ENCODE measurements at regions not wholly inside any gene's neighbourhood (a gene's known extent, or its start where the extent isn't known, plus 50 kb on each side); places are given as distances from the start of the nearest gene placed in this dataset.

DNA sequence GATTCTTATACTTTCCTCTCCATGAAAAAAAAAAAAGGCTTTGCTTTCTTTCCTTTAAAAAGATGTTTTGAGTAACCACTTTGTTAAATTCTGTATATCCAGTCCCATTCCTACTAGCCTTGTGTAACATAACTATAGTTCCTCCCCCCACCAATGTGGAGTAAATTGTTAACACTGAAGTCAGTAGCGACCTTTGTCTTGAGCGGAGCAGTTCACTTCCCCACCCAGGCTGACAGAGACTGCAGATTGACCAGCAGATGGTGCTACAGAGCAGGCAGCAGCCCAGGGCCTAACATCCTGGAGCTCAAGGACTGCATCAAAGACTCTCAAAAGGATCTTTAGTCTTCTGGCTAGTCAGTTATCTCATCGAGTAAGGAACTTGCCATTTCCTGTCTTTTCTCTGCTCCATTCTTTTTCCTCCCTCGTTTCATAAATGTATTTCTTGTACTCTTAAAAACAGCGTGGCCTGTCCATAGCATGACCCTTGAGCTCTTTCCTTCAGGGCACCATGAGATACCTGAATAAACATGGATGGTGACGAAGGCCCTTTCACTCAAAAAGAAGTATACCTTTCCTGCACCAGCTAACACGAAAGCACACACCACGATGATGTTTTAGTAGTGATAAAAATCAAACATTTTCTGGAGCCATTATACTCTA lies 503.5 kb upstream of the PKN2 start:
- no peaks in the 10 kb centered on the region for H3K79me2 ChIP-seq (ENCODE audit: insufficient read depth, low read length)
- no peak overlapping the region for H3K4me2 ChIP-seq (ENCODE audit: low read length)
- H2AFZ ChIP-seq (ENCODE audit: low read depth, low read length): no peak overlapping the region
- no peak overlapping the region for H3K27ac Mint-ChIP-seq (ENCODE audit: unreplicated experiment)
- H3K9me3 ChIP-seq (ENCODE audit: insufficient read depth, low read depth, low read length): no peaks in the 10 kb centered on the region
- DNase-seq (ENCODE audit: low read depth) (peak; percentile 61), FAIRE-seq (peak; percentile 73)
- H4K20me1 ChIP-seq (ENCODE audit: insufficient read depth, low read length): no peaks in the 10 kb centered on the region
- H3K9ac ChIP-seq (ENCODE audit: low read length): no peak overlapping the region
- peaks cover 9% of the 10 kb centered on the region for H3K4me1 Mint-ChIP-seq (ENCODE audit: low read depth, unreplicated experiment)
- peaks cover 9% of the 10 kb centered on the region for H3K4me1 ChIP-seq (ENCODE audit: insufficient read depth, low read length)
- no peak overlapping the region for H3K27ac ChIP-seq (ENCODE audit: low read depth, low read length)
- H3K36me3 Mint-ChIP-seq (ENCODE audit: low read depth, unreplicated experiment): no peaks in the 10 kb centered on the region
- H3K27me3 ChIP-seq (ENCODE audit: insufficient read depth, low read length): no peaks in the 10 kb centered on the region
- no peak overlapping the region for H3K4me3 ChIP-seq (ENCODE audit: insufficient read depth, low read depth, low read length)
- TF ChIP-seq, protein P1, sequence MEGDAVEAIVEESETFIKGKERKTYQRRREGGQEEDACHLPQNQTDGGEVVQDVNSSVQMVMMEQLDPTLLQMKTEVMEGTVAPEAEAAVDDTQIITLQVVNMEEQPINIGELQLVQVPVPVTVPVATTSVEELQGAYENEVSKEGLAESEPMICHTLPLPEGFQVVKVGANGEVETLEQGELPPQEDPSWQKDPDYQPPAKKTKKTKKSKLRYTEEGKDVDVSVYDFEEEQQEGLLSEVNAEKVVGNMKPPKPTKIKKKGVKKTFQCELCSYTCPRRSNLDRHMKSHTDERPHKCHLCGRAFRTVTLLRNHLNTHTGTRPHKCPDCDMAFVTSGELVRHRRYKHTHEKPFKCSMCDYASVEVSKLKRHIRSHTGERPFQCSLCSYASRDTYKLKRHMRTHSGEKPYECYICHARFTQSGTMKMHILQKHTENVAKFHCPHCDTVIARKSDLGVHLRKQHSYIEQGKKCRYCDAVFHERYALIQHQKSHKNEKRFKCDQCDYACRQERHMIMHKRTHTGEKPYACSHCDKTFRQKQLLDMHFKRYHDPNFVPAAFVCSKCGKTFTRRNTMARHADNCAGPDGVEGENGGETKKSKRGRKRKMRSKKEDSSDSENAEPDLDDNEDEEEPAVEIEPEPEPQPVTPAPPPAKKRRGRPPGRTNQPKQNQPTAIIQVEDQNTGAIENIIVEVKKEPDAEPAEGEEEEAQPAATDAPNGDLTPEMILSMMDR (IDR thresholded peaks at IDR 0.05; ENCODE audit: insufficient read depth, low read depth, low read length): peak; percentile 96
- no peak for TF ChIP-seq EZH2 (IDR thresholded peaks at IDR 0.05; ENCODE audit: insufficient read depth, low read length)
- H3K27me3 Mint-ChIP-seq (ENCODE audit: low read depth, unreplicated experiment): no peaks in the 10 kb centered on the region
- no peak overlapping the region for H3K4me3 Mint-ChIP-seq (ENCODE audit: unreplicated experiment)
- no peaks in the 10 kb centered on the region for H3K9me3 Mint-ChIP-seq (ENCODE audit: unreplicated experiment)
- H3K36me3 ChIP-seq (ENCODE audit: insufficient read depth, low read length): no peaks in the 10 kb centered on the region

DNA sequence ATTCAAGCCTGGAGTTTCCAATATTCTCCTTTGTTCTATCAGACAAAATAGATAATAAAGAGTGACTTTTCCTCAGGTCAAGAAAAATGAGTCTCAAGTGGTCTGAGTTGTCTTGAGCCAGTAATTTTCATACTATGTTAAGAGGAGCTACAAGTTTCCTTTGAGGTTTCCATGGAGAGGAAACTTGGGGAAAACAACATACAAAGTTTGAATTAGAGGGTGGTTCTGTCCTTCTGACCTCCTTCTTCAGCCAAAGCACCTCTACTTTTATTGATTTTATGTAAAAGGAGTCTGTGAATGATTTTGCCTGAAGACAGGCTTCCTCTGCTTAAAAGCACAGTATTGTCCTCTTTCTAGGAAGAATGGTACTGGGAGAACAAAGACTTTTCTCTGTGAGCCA lies 497.2 kb upstream of the PKN2 start:
- Mint-ChIP-seq H3K9me3 (ENCODE audit: unreplicated experiment) (no peaks in the 10 kb centered on the region), H3K4me3 (ENCODE audit: unreplicated experiment) (no peak overlapping the region), H3K36me3 (ENCODE audit: low read depth, unreplicated experiment) (no peaks in the 10 kb centered on the region), H3K27ac (ENCODE audit: unreplicated experiment) (no peak overlapping the region), H3K4me1 (ENCODE audit: low read depth, unreplicated experiment) (no peaks in the 10 kb centered on the region), H3K27me3 (ENCODE audit: low read depth, unreplicated experiment) (no peaks in the 10 kb centered on the region)
- Histone ChIP-seq H3K4me3 (ENCODE audit: insufficient read depth, low read depth, low read length) (no peak overlapping the region), H3K27me3 (ENCODE audit: insufficient read depth, low read length) (no peaks in the 10 kb centered on the region), H3K9ac (ENCODE audit: low read length) (no peak overlapping the region), H3K79me2 (ENCODE audit: insufficient read depth, low read length) (no peaks in the 10 kb centered on the region), H4K20me1 (ENCODE audit: insufficient read depth, low read length) (no peaks in the 10 kb centered on the region), H3K27ac (ENCODE audit: low read depth, low read length) (no peak overlapping the region), H3K4me1 (ENCODE audit: insufficient read depth, low read length) (no peaks in the 10 kb centered on the region), H3K4me2 (ENCODE audit: low read length) (no peak overlapping the region), H3K36me3 (ENCODE audit: insufficient read depth, low read length) (no peaks in the 10 kb centered on the region), H3K9me3 (ENCODE audit: insufficient read depth, low read depth, low read length) (no peaks in the 10 kb centered on the region), H2AFZ (ENCODE audit: low read depth, low read length) (no peak overlapping the region)
- no peak for TF ChIP-seq EZH2 (IDR thresholded peaks at IDR 0.05; ENCODE audit: insufficient read depth, low read length)
- TF ChIP-seq, protein P1 (IDR thresholded peaks at IDR 0.05; ENCODE audit: insufficient read depth, low read depth, low read length): no peak
- no peak for FAIRE-seq
- DNase-seq (ENCODE audit: low read depth): no peak

DNA sequence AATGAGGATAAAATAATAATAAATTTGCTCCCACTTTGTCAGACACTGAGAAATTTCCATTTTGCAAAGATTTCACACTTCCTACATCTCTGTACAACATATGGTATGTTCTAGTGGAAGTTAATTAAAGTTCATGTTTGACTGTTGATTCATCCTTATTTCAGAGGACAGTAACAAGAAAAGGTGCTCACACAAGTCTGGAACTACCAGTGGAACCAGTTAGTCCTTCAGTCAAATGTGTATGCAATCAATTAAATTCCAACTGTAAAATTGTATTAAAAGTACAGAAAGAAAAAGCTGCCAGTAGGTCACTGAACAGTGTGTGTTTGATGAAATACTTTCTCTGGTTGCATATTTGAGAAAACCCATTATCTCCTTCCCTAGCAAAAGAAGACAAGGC lies 496.0 kb upstream of the PKN2 start:
- Histone ChIP-seq H4K20me1 (ENCODE audit: insufficient read depth, low read length) (no peaks in the 10 kb centered on the region), H3K9me3 (ENCODE audit: insufficient read depth, low read depth, low read length) (no peaks in the 10 kb centered on the region), H3K4me3 (ENCODE audit: insufficient read depth, low read depth, low read length) (no peak overlapping the region), H3K9ac (ENCODE audit: low read length) (no peak overlapping the region), H2AFZ (ENCODE audit: low read depth, low read length) (no peak overlapping the region), H3K79me2 (ENCODE audit: insufficient read depth, low read length) (no peaks in the 10 kb centered on the region), H3K4me1 (ENCODE audit: insufficient read depth, low read length) (no peaks in the 10 kb centered on the region), H3K27me3 (ENCODE audit: insufficient read depth, low read length) (no peaks in the 10 kb centered on the region), H3K36me3 (ENCODE audit: insufficient read depth, low read length) (no peaks in the 10 kb centered on the region), H3K27ac (ENCODE audit: low read depth, low read length) (no peak overlapping the region), H3K4me2 (ENCODE audit: low read length) (no peak overlapping the region)
- DNase-seq (ENCODE audit: low read depth): no peak
- no peaks in the 10 kb centered on the region for H3K9me3 Mint-ChIP-seq (ENCODE audit: unreplicated experiment)
- no peaks in the 10 kb centered on the region for H3K27me3 Mint-ChIP-seq (ENCODE audit: low read depth, unreplicated experiment)
- no peaks in the 10 kb centered on the region for H3K4me1 Mint-ChIP-seq (ENCODE audit: low read depth, unreplicated experiment)
- FAIRE-seq: no peak
- H3K4me3 Mint-ChIP-seq (ENCODE audit: unreplicated experiment): no peak overlapping the region
- TF ChIP-seq, protein P1 (IDR thresholded peaks at IDR 0.05; ENCODE audit: insufficient read depth, low read depth, low read length): no peak
- TF ChIP-seq EZH2 (IDR thresholded peaks at IDR 0.05; ENCODE audit: insufficient read depth, low read length): no peak
- no peak overlapping the region for H3K27ac Mint-ChIP-seq (ENCODE audit: unreplicated experiment)
- no peaks in the 10 kb centered on the region for H3K36me3 Mint-ChIP-seq (ENCODE audit: low read depth, unreplicated experiment)
